SK-N-SH treated with all-trans-retinoic acid at 6 μM for 48 hours (cell line): ENCODE measurements at regions not wholly inside any gene's neighbourhood (a gene's known extent, or its start where the extent isn't known, plus 50 kb on each side); places are given as distances from the start of the nearest gene placed in this dataset.

Source experiments
- ATAC-seq: fragments of 200-7000 bp; cut with Tn5 transposase; 3 replicates; pipeline ENCODE4 v1.9.1; 2020; ENCODE audit warnings: mild to moderate bottlenecking, moderate library complexity
- ARNTL ChIP-seq: fragments of 450-650 bp; formaldehyde crosslinking; IDR thresholded peaks from 2 replicates; pipeline ENCODE4 v1.5.0; 2020; ENCODE audit warnings: low read depth, mild to moderate bottlenecking, moderate library complexity, borderline replicate concordance
- CREB5 ChIP-seq: fragments of 250-450 bp; sonication (Bioruptor Pico); IDR thresholded peaks from 2 replicates; pipeline ENCODE4 v1.5.1; 2020; ENCODE audit warnings: low read depth, mild to moderate bottlenecking, moderate library complexity
- CSDC2 ChIP-seq: fragments of 250-450 bp; sonication (Bioruptor Pico); IDR thresholded peaks from 2 replicates; pipeline ENCODE4 v1.5.0; 2020; ENCODE audit warnings: mild to moderate bottlenecking, moderate library complexity
- CSRNP3 ChIP-seq: fragments of 250-450 bp; sonication (Bioruptor Pico); IDR thresholded peaks from 2 replicates; pipeline ENCODE4 v1.5.1; 2021; ENCODE audit warnings: mild to moderate bottlenecking, moderate library complexity
- ESRRG ChIP-seq: fragments of 250-450 bp; sonication (Bioruptor Pico); IDR thresholded peaks from 2 replicates; pipeline ENCODE4 v1.6.1; 2021; ENCODE audit warnings: mild to moderate bottlenecking
- GLIS3 ChIP-seq: fragments of 250-450 bp; sonication (Bioruptor Pico); IDR thresholded peaks from 2 replicates; pipeline ENCODE4 v1.5.0; 2020; ENCODE audit warnings: mild to moderate bottlenecking, moderate library complexity
- ISL1 ChIP-seq: fragments of 250-450 bp; sonication (Bioruptor Pico); IDR thresholded peaks from 2 replicates; pipeline ENCODE4 v2.1.2; 2022; ENCODE audit warnings: mild to moderate bottlenecking, moderate library complexity
- OSR1 ChIP-seq: fragments of 250-450 bp; sonication (Bioruptor Pico); IDR thresholded peaks from 2 replicates; pipeline ENCODE4 v1.8.0; 2022; ENCODE audit warnings: moderate library complexity, mild to moderate bottlenecking, inconsistent platforms
- POU6F1 ChIP-seq: fragments of 250-450 bp; sonication (Bioruptor Pico); IDR thresholded peaks from 2 replicates; pipeline ENCODE4 v1.8.0; 2021; ENCODE audit warnings: low read depth, mild to moderate bottlenecking, moderate library complexity, borderline replicate concordance
- PPARA ChIP-seq: fragments of 250-450 bp; sonication (Bioruptor Pico); IDR thresholded peaks from 2 replicates; pipeline ENCODE4 v1.5.0; 2020; ENCODE audit warnings: mild to moderate bottlenecking, borderline replicate concordance
- RARB ChIP-seq: fragments of 250-450 bp; sonication (Bioruptor Pico); IDR thresholded peaks from 2 replicates; pipeline ENCODE4 v1.8.0; 2021; ENCODE audit warnings: mild to moderate bottlenecking, moderate library complexity
- TCF4 ChIP-seq: fragments of 250-450 bp; sonication (Bioruptor Pico); IDR thresholded peaks from 2 replicates; pipeline ENCODE4 v1.8.0; 2021; ENCODE audit warnings: mild to moderate bottlenecking, moderate library complexity, borderline replicate concordance
- TOX ChIP-seq: fragments of 250-450 bp; sonication (Bioruptor Pico); IDR thresholded peaks from 2 replicates; pipeline ENCODE4 v1.8.0; 2021; ENCODE audit warnings: mild to moderate bottlenecking, moderate library complexity, borderline replicate concordance
- TSHZ2 ChIP-seq: fragments of 250-450 bp; sonication (Bioruptor Pico); IDR thresholded peaks from 2 replicates; pipeline ENCODE4 v1.5.0; 2020; ENCODE audit warnings: mild to moderate bottlenecking, moderate library complexity
- ZFP3 ChIP-seq: fragments of 250-450 bp; sonication (Bioruptor Pico); IDR thresholded peaks from 2 replicates; pipeline ENCODE4 v1.5.0; 2020; ENCODE audit warnings: mild to moderate bottlenecking, moderate library complexity
- ZNF565 ChIP-seq: fragments of 450-650 bp; formaldehyde crosslinking; conservative IDR thresholded peaks from 2 replicates; pipeline ENCODE4 v1.5.0; 2020; ENCODE audit warnings: low read depth, mild to moderate bottlenecking, moderate library complexity
- ZNF70 ChIP-seq: fragments of 450-650 bp; formaldehyde crosslinking; IDR thresholded peaks from 2 replicates; pipeline ENCODE4 v1.5.0; 2020; ENCODE audit warnings: mild to moderate bottlenecking, moderate library complexity
- ZNF8 ChIP-seq: fragments of 450-650 bp; formaldehyde crosslinking; IDR thresholded peaks from 2 replicates; pipeline ENCODE4 v1.5.0; 2020; ENCODE audit warnings: mild to moderate bottlenecking, moderate library complexity
- TF ChIP-seq, protein P1 (sequence below): fragments of 250-450 bp; sonication (Bioruptor Pico); IDR thresholded peaks from 2 replicates; pipeline ENCODE4 v1.8.0; 2020; ENCODE audit warnings: mild to moderate bottlenecking, moderate library complexity, borderline replicate concordance

- ATAC-seq: no peak
Measured at GRCh38 chr2:41521211-41521610, 526.6 kb upstream of the PKDCC start.

GRCh38 chr2:41527525-41528323, 520.1 kb upstream of the PKDCC start:
- no peak for ATAC-seq
- TF ChIP-seq GLIS3 (CRISPR knock-in tag): no peak
- no peak for TF ChIP-seq TSHZ2 (CRISPR knock-in tag)
- TF ChIP-seq ESRRG (CRISPR knock-in tag): no peak
- TF ChIP-seq ZNF565 (CRISPR knock-in tag): no peak
- no peak for TF ChIP-seq CREB5
- TF ChIP-seq ZNF70 (CRISPR knock-in tag): no peak
- TF ChIP-seq POU6F1 (CRISPR knock-in tag): no peak
- TF ChIP-seq OSR1 (CRISPR knock-in tag): no peak
- no peak for TF ChIP-seq ARNTL (CRISPR knock-in tag)
- TF ChIP-seq ZNF8 (CRISPR knock-in tag): no peak
- no peak for TF ChIP-seq RARB (CRISPR knock-in tag)
- TF ChIP-seq CSDC2 (CRISPR knock-in tag): no peak
- TF ChIP-seq, protein P1, sequence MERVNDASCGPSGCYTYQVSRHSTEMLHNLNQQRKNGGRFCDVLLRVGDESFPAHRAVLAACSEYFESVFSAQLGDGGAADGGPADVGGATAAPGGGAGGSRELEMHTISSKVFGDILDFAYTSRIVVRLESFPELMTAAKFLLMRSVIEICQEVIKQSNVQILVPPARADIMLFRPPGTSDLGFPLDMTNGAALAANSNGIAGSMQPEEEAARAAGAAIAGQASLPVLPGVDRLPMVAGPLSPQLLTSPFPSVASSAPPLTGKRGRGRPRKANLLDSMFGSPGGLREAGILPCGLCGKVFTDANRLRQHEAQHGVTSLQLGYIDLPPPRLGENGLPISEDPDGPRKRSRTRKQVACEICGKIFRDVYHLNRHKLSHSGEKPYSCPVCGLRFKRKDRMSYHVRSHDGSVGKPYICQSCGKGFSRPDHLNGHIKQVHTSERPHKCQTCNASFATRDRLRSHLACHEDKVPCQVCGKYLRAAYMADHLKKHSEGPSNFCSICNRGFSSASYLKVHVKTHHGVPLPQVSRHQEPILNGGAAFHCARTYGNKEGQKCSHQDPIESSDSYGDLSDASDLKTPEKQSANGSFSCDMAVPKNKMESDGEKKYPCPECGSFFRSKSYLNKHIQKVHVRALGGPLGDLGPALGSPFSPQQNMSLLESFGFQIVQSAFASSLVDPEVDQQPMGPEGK (CRISPR knock-in tag): no peak
- TF ChIP-seq PPARA (CRISPR knock-in tag): no peak
- TF ChIP-seq TOX: no peak

More at GRCh38 chr2:41521211-41521610, 526.6 kb upstream of the PKDCC start:
- no peak for TF ChIP-seq PPARA (CRISPR knock-in tag)
- no peak for TF ChIP-seq ISL1 (CRISPR knock-in tag)
- no peak for TF ChIP-seq ZNF70 (CRISPR knock-in tag)
- no peak for TF ChIP-seq ZFP3
- TF ChIP-seq CREB5: no peak
- TF ChIP-seq CSDC2 (CRISPR knock-in tag): no peak
- no peak for TF ChIP-seq RARB (CRISPR knock-in tag)
- TF ChIP-seq CSRNP3: no peak
- no peak for TF ChIP-seq TCF4
- no peak for TF ChIP-seq ARNTL (CRISPR knock-in tag)
- no peak for TF ChIP-seq OSR1 (CRISPR knock-in tag)
